B cell (primary cell): ENCODE measurements at regions not wholly inside any gene's neighbourhood (a gene's known extent, or its start where the extent isn't known, plus 50 kb on each side); places are given as distances from the start of the nearest gene placed in this dataset.

Experiments
- ATAC-seq: fragments of 200-7000 bp; cut with Tn5 transposase; one replicate; pipeline ENCODE4 v1.10.0; 2021; ENCODE audit warnings: low read depth, mild to moderate bottlenecking, moderate number of reproducible peaks, moderate library complexity
- CTCF ChIA-PET: fragments of 350-600 bp; sonication (Branson Sonifier 250); formaldehyde crosslinking; loops from one replicate; lab custom pipeline; 2021; ENCODE audit warnings: antibody characterized with exemption, inconsistent platforms; lab: Charles Lee
- POLR2A ChIA-PET: fragments of 350-600 bp; sonication (Branson Sonifier 250); formaldehyde crosslinking; loops from one replicate; lab custom pipeline; 2021; ENCODE audit warnings: antibody characterized with exemption; lab: Charles Lee
- DNase-seq: peaks from one replicate; pipeline ENCODE4 v3.0.0; 2013
- H2AFZ ChIP-seq: 2 replicates; pipeline ENCODE4 v1.6.1; 2012; ENCODE audit warnings: mild to moderate bottlenecking, low read depth, low read length; ENCODE audit not compliant: insufficient read depth, poor library complexity, severe bottlenecking
- H3K27ac ChIP-seq, 2 donors: 1 replicate in 1 of 2; 2 replicates in 1 of 2; pipeline ENCODE4 v1.5.1; 2012 to 2013; ENCODE audit warnings: low read length in 2 of 2, mild to moderate bottlenecking in 2 of 2, moderate library complexity in 1 of 2
- H3K27me3 ChIP-seq, 4 experiments: fragments of 200-600 bp in 1 of 4; sonication (generic) in 1 of 4; replicated peaks in 1 of 4; 1 replicate in 2 of 4; 2 replicates in 2 of 4; pipeline versions ENCODE4 v1.6.1 to v1.7.0; 2013 to 2016; ENCODE audit warnings: low read length in 3 of 4, mild to moderate bottlenecking in 2 of 4, mixed read lengths in 1 of 4, moderate library complexity in 1 of 4; ENCODE audit not compliant: insufficient read depth in 4 of 4, control insufficient read depth in 3 of 4; ENCODE audit errors: control extremely low read depth in 1 of 4
- H3K36me3 ChIP-seq, 2 experiments: replicated peaks in 1 of 2; 1 replicate in 1 of 2; 2 replicates in 1 of 2; pipeline versions ENCODE4 v1.6.1 to v1.7.1; 2013; ENCODE audit warnings: low read length in 1 of 2; ENCODE audit not compliant: insufficient read depth in 2 of 2, control insufficient read depth in 1 of 2; ENCODE audit errors: control extremely low read depth in 1 of 2, extremely low read depth in 1 of 2
- H3K4me1 ChIP-seq, 2 donors: fragments of 200-600 bp in 1 of 2; sonication (generic) in 1 of 2; 1 replicate in 1 of 2; 2 replicates in 1 of 2; pipeline versions ENCODE4 v1.5.1 to v1.6.1; 2013 to 2017; ENCODE audit warnings: low read length in 2 of 2; ENCODE audit not compliant: control insufficient read depth in 2 of 2, insufficient read depth in 2 of 2
- H3K4me2 ChIP-seq: replicated peaks from 2 replicates; pipeline ENCODE3; 2012; ENCODE audit warnings: mild to moderate bottlenecking, low read depth, low read length; ENCODE audit not compliant: poor library complexity, severe bottlenecking
- H3K4me3 ChIP-seq, 5 experiments: fragments of 200-600 bp in 1 of 5; sonication (generic) in 1 of 5; 1 replicate in 3 of 5; 2 replicates in 2 of 5; pipeline versions ENCODE4 v1.5.1 to v1.7.0; 2011 to 2016; ENCODE audit warnings: low read length in 4 of 5, mild to moderate bottlenecking in 4 of 5, low read depth in 2 of 5, control low read depth in 1 of 5, moderate library complexity in 1 of 5; ENCODE audit not compliant: insufficient read depth in 1 of 5; ENCODE audit errors: control extremely low read depth in 1 of 5, extremely low read depth in 1 of 5
- H3K79me2 ChIP-seq: fragments of 200-600 bp; sonication (generic); one replicate; pipeline ENCODE4 v1.6.0; 2016; ENCODE audit warnings: low read length; ENCODE audit not compliant: control insufficient read depth, insufficient read depth
- H3K9ac ChIP-seq: fragments of 200-600 bp; sonication (generic); 2 replicates; pipeline ENCODE4 v1.6.1; 2017; ENCODE audit warnings: mild to moderate bottlenecking, low read length, moderate library complexity
- H3K9me3 ChIP-seq, 3 donors: one replicate each; pipeline versions ENCODE4 v1.6.1 to v1.7.1; 2013; ENCODE audit warnings: low read length in 2 of 3; ENCODE audit not compliant: control insufficient read depth in 2 of 3, insufficient read depth in 1 of 3; ENCODE audit errors: control extremely low read depth in 1 of 3
- H4K20me1 ChIP-seq: 2 replicates; pipeline ENCODE4 v1.6.0; 2012; ENCODE audit warnings: mild to moderate bottlenecking, low read length; ENCODE audit not compliant: insufficient read depth, control insufficient read depth, poor library complexity, severe bottlenecking
- H3K27ac Mint-ChIP-seq: one replicate; pipeline ENCODE4 v1.8.0; 2021; ENCODE audit warnings: mixed read lengths
- H3K27me3 Mint-ChIP-seq: one replicate; pipeline ENCODE4 v1.8.0; 2021; ENCODE audit warnings: mixed read lengths
- H3K4me1 Mint-ChIP-seq: one replicate; pipeline ENCODE4 v1.8.0; 2021; ENCODE audit warnings: mixed read lengths
- H3K4me3 Mint-ChIP-seq: one replicate; pipeline ENCODE4 v1.8.0; 2021; ENCODE audit warnings: mixed read lengths
- H3K9me3 Mint-ChIP-seq: one replicate; pipeline ENCODE4 v1.8.0; 2022; ENCODE audit warnings: mixed read lengths; ENCODE audit not compliant: insufficient read depth
- EZH2 ChIP-seq: IDR thresholded peaks from 2 replicates; pipeline ENCODE4 v1.6.1; 2012; ENCODE audit warnings: borderline replicate concordance, low read depth, mild to moderate bottlenecking, moderate library complexity, low read length; ENCODE audit not compliant: insufficient read depth, poor library complexity, severe bottlenecking
- WGBS: methylation state at CpG from one replicate; pipeline ENCODE4 v1.1.5; 2013; ENCODE audit warnings: missing lambda C conversion rate; ENCODE audit not compliant: insufficient coverage; 5-methylcytosine and 5-hydroxymethylcytosine counted together
- intact Hi-C: fragments of 100-400 bp; cut with micrococcal nuclease; formaldehyde crosslinking; loops from one replicate; pipeline ENCODE4 v1.10.0; 2022
- TF ChIP-seq, protein P1 (sequence below): fragments of 200-600 bp; IDR thresholded peaks from one replicate; pipeline ENCODE4 v1.8.0; 2022; ENCODE audit warnings: antibody characterized with exemption, mild to moderate bottlenecking

DNA sequence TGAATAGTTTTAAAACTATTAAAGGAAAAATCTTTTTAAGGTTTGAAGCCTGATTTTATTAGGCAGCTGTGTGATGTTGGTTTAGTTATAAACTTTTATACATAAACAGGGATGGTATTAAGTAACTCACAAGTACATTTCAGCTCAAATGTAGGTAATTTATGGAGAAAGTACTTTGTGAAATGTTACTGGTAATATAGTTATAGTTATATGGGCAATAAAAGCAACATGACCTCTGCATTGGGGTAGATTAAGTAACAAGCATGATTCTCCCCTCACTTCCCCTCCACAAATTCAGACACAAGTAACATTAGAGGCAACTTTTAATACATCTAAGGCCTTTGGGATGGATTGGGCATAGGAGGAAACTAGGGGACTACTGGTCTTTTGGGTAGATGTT lies 154.3 kb upstream of the ID4 start:
- POLR2A ChIA-PET = no interaction called here
- no peak overlapping the region for H3K27ac ChIP-seq
- DNase-seq (no peak), ATAC-seq (no peak)
- no peak overlapping the region for H3K4me3 ChIP-seq
- no peaks in the 10 kb centered on the region for H3K9me3 Mint-ChIP-seq
- no peaks in the 10 kb centered on the region for H3K4me1 ChIP-seq
- H4K20me1 ChIP-seq = no peaks in the 10 kb centered on the region
- H3K36me3 ChIP-seq = no peaks in the 10 kb centered on the region
- H3K4me2 ChIP-seq = no peak overlapping the region
- H3K9ac ChIP-seq = no peak overlapping the region
- H3K9me3 ChIP-seq = peaks cover 0 to 5% (median 0%) of the 10 kb centered on the region in 3 donors
- H3K27ac Mint-ChIP-seq = no peak overlapping the region
- H3K27me3 ChIP-seq = no peaks in the 10 kb centered on the region
- TF ChIP-seq, protein P1, sequence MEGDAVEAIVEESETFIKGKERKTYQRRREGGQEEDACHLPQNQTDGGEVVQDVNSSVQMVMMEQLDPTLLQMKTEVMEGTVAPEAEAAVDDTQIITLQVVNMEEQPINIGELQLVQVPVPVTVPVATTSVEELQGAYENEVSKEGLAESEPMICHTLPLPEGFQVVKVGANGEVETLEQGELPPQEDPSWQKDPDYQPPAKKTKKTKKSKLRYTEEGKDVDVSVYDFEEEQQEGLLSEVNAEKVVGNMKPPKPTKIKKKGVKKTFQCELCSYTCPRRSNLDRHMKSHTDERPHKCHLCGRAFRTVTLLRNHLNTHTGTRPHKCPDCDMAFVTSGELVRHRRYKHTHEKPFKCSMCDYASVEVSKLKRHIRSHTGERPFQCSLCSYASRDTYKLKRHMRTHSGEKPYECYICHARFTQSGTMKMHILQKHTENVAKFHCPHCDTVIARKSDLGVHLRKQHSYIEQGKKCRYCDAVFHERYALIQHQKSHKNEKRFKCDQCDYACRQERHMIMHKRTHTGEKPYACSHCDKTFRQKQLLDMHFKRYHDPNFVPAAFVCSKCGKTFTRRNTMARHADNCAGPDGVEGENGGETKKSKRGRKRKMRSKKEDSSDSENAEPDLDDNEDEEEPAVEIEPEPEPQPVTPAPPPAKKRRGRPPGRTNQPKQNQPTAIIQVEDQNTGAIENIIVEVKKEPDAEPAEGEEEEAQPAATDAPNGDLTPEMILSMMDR = no peak
- TF ChIP-seq EZH2 = no peak
- H3K4me3 Mint-ChIP-seq = no peak overlapping the region
- no peak overlapping the region for H2AFZ ChIP-seq
- CTCF ChIA-PET = no interaction called here
- H3K27me3 Mint-ChIP-seq = no peaks in the 10 kb centered on the region
- intact Hi-C loops = no loop called here
- H3K79me2 ChIP-seq = no peaks in the 10 kb centered on the region
- no peaks in the 10 kb centered on the region for H3K4me1 Mint-ChIP-seq

GRCh38 chr6:19690325-19691075 lies 146.7 kb upstream of the ID4 start:
- Histone ChIP-seq H3K27ac (no peak overlapping the region), H4K20me1 (no peaks in the 10 kb centered on the region), H3K36me3 (no peaks in the 10 kb centered on the region), H3K79me2 (no peaks in the 10 kb centered on the region), H3K4me2 (no peak overlapping the region), H3K9me3 (peaks cover 0 to 5% (median 0%) of the 10 kb centered on the region in 3 donors), H3K9ac (no peak overlapping the region), H3K4me3 (no peak overlapping the region), H2AFZ (no peak overlapping the region), H3K27me3 (peaks cover 0 to 4% (median 1%) of the 10 kb centered on the region in 4 experiments), H3K4me1 (no peaks in the 10 kb centered on the region)
- POLR2A ChIA-PET = no interaction called here
- TF ChIP-seq EZH2 = no peak
- TF ChIP-seq, protein P1 = no peak
- DNase-seq (no peak), ATAC-seq (no peak)
- CTCF ChIA-PET = no interaction called here
- Mint-ChIP-seq H3K27ac (no peak overlapping the region), H3K9me3 (peaks cover 3% of the 10 kb centered on the region), H3K4me1 (no peaks in the 10 kb centered on the region), H3K27me3 (peaks cover 7% of the 10 kb centered on the region), H3K4me3 (no peak overlapping the region)
- 51% methylated on average over 4 of the region's 6 CpGs for WGBS
- intact Hi-C loops = no loop called here
